C4-2B (cell line): ENCODE measurements at regions not wholly inside any gene's neighbourhood (a gene's known extent, or its start where the extent isn't known, plus 50 kb on each side); places are given as distances from the start of the nearest gene placed in this dataset.

Experiments used
- H3K27ac ChIP-seq: fragments of 450-650 bp; 2 replicates; pipeline ENCODE4 v1.5.1; 2017
- ZFX ChIP-seq: fragments of 450-650 bp; IDR thresholded peaks from 2 replicates; pipeline ENCODE4 v1.6.1; 2017
- TF ChIP-seq, protein P1 (sequence below): fragments of 450-650 bp; conservative IDR thresholded peaks from 2 replicates; pipeline ENCODE4 v1.5.1; 2017; ENCODE audit warnings: mild to moderate bottlenecking

DNA sequence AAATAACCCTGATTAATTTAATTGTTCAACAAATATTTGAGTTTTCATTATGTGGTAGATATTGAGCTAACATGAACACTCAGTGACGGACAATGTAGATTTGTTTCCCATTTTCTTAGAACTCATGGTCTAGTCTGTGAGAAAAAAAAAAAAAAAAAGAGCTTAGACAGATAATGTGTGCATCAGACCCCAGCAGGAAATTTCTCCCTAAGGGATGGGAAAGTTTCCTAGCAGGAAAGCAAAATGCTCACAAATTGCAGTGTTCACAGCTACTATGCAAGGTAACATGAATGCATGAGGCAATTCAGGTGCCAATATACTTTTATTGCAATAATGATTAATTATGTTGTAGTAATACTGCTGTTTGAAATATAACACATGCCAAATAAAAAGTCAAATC, 843.2 kb upstream of the SLIT2 start:
- no peak for TF ChIP-seq ZFX
- TF ChIP-seq, protein P1, sequence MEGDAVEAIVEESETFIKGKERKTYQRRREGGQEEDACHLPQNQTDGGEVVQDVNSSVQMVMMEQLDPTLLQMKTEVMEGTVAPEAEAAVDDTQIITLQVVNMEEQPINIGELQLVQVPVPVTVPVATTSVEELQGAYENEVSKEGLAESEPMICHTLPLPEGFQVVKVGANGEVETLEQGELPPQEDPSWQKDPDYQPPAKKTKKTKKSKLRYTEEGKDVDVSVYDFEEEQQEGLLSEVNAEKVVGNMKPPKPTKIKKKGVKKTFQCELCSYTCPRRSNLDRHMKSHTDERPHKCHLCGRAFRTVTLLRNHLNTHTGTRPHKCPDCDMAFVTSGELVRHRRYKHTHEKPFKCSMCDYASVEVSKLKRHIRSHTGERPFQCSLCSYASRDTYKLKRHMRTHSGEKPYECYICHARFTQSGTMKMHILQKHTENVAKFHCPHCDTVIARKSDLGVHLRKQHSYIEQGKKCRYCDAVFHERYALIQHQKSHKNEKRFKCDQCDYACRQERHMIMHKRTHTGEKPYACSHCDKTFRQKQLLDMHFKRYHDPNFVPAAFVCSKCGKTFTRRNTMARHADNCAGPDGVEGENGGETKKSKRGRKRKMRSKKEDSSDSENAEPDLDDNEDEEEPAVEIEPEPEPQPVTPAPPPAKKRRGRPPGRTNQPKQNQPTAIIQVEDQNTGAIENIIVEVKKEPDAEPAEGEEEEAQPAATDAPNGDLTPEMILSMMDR, result no peak
- H3K27ac ChIP-seq, result no peak overlapping the region

DNA sequence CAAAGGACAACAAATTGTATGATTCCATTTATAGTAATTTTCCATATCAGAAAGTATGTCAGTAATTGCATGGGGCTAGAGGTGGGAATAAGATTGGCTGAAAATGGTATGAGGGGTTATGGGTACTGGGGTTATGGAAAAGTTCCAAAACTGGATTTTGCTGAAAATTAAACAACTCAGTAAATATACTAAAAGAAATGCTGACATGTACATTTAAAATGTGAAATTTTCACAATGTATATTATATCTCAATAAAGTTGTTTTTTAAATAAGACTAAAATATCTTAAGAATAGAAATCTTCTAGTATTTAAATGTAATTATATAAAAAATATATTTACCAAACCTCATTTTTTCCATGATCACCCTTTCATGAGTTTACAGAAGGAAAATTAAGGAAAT, 844.9 kb upstream of the SLIT2 start:
- TF ChIP-seq ZFX, result no peak
- TF ChIP-seq, protein P1, result no peak
- H3K27ac ChIP-seq, result no peak overlapping the region

DNA sequence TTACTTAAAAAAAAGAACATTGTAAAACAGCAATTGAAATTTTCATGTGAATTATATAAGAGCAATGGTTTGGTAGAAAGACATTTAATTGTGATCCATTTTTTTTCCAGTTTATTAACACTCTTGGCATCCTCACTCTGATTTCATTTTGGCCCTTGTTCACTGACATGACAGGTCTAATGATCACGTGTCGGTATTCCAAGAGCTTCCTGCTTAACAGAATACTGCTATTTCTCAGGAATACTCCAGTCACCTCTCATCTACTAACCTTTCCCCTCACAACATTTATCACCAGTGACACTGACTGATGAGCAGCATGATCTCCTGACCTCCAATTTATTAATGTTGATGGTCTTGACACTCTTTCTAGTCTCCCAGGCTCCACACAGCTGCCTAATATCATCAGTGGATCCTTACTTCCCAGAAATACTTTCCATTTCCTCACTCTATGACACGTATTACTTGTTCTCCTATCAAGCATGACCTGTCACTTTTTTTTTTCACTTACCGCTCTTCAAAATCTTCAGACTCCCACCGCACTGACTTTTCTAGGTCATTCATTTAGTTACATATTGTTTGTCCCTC, 847.8 kb upstream of the SLIT2 start:
- TF ChIP-seq ZFX, result no peak
- TF ChIP-seq, protein P1, result no peak
- no peak overlapping the region for H3K27ac ChIP-seq

DNA sequence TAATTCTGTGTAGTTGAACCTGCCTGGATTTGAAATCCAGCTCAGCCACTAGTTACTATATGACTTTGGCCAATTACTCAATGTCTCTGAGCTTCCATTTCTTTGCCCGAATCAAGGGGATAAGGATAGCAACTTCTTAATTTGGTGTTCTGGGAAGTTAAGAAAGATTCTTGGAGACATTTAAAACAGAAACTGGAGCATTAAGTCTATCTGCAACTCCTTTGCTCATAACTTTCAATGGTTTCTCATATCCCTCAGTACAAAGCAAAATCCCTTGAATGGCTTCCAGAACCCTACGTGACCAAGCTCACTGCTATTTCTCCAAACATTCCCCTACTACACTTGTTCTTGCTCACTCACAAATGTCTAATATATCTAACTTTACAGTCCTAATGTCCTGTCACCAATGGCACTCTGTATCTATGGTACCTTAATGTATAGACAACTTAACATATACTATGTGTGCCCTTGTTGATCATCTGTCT, 849.1 kb upstream of the SLIT2 start:
- TF ChIP-seq ZFX, result no peak
- TF ChIP-seq, protein P1, result no peak

DNA sequence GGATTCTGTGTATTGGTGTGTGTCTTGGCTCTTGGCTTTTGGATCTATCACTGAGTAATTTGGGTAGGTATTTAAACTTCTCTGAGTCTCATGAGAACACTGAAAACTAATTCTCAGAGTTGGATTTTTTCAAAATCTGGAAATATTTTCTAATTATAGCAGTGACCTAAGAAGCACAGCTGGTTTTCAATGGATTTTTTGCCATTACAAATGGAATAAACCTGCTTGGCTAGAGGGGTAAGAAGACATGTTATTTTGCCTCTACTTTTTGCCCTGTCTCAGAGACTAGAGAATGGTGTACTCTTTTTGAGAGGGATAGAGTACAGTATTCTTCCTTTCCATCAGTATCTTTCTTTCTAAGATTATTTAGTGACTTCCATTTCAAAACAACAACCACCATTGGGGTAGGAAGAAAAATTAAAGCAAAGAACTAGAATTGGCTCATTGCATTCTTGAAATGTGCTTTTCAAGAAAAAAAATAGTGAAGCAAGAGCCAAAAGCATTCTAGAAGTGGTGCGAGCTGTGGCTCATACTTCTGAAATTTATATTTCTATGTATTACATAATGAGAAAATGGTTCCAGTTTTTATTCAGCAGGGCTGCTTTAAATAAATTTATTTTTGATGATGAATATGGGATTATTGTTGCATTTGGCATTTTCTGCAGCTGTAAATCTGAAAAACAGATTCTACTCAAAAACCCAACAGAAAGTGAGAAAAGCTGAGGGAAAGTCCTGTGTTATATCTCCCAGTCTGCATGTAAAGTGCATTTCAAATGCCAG, 850.2 kb upstream of the SLIT2 start:
- no peak for TF ChIP-seq ZFX
- TF ChIP-seq, protein P1, result no peak
- no peak overlapping the region for H3K27ac ChIP-seq

More for the DNA sequence above, 849.1 kb upstream of the SLIT2 start:
- no peak overlapping the region for H3K27ac ChIP-seq

DNA sequence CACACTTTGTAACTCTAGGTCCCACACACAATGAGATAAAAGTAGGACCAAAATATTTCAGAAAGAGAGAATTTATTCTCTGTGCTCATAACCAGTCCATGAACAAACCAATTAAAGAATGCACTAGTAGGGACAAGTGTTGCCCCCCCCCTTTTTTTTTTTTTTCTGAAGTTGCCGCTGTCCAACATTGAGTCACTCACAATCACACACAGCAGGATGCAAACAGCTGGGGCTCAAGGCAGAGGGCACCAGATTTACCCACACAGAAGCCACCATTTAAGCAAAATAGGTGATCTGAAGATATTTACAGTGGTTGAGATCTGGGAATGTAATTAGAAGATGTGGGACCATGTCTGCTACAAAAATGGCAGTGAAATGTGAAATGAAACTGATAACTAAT, 850.9 kb upstream of the SLIT2 start:
- TF ChIP-seq ZFX, result no peak
- TF ChIP-seq, protein P1, result no peak
- no peak overlapping the region for H3K27ac ChIP-seq

DNA sequence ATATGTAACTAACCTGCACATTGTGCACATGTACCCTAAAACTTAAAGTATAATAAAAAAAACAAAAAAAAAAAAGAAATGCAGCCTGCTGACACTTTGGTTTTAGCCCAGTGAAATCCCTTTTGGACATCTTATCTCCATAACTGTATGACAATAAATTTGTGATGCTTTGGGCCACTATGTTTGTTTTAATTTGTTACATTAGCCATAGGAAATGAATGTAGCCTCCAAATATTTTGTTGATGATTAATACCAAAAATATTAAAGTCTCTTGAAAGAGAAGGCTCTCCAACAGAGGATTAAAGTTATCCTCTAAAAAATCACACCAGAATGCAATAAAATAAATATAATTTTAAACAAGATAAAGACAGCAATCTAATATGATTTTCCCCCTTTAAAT, 852.7 kb upstream of the SLIT2 start:
- H3K27ac ChIP-seq, result no peak overlapping the region
- no peak for TF ChIP-seq ZFX
- TF ChIP-seq, protein P1, result no peak
